ENCODE measurements at regions not wholly inside any gene's neighbourhood (a gene's known extent, or its start where the extent isn't known, plus 50 kb on each side); places are given as distances from the start of the nearest gene placed in this dataset.

DNA sequence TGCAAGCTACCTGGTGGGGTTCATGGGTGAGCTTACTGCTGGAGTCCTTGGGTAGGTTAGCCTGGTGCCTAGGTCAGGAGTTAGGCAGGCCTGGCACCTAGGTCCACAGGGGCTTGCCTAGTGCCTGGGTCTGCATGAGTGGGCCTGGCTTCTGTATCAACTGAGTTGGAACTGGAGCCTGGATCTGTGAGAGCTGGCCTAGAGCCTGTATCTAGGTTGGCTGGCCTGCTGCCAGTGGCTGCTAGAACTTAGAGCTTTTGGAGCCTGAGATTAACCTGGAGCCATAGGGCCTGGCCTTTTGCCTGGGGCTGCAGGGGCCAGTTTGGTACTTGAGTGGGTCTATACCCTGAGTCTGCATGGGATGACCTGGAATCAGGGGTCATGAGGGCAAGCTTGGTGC lies 679.4 kb downstream of the NUP35 start (continued):
- TF ChIP-seq, protein P1, sequence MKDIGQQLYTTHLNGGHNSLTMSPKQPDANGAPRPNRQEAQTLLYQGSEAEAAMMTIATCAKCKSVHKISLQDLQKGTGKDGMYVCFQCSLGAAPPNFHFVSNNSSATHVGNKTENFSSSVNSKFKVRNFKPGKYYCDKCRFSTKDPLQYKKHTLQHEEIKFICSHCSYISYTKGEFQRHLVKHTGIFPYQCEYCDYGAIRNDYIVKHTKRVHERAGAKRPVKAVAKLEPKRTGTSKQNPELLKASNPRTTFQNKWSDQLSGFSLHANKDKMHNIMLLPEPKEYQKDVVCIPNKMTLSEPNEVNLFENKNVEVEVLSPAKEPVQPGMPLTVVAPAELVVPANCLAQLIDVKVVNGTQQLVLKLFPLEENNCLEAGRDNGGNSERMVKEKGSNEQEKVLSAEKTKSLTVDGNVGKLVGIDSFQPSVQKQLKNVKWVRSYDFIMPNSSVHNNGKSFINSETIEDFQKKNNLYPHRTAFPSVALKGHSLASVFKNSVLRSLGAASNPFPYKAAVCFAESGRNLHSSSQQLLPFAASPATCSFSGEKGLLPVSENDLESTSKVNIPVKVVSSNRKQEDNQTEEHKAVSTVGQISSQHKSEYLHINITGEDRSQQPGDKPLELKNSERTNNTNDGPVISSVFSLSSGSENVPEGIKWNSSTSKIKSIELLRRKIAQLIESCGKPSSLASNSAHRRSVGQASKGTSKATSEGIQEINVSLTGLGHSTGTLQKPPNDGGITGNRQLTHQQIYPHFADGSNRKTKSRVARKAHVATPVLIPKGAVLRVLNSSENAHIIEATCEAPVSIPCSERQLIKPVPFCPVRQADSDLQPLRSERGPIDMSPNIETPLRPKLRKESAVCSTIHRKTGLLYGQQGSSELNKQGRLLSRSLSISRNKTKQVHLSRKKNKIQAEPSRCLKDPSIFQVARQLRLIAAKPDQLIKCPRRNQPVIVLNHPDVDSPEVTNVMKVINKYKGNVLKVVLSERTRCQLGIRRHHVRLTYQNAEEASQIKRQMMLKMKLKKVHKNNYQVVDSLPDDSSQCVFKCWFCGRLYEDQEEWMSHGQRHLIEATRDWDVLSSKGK (CRISPR knock-in tag; IDR thresholded peaks at IDR 0.05) = no peak
- TF ChIP-seq RBM17 (IDR thresholded peaks at IDR 0.05; ENCODE audit: borderline replicate concordance, low read depth, low read length) = no peak
- no peak for TF ChIP-seq MCM7 (IDR thresholded peaks at IDR 0.05)
- TF ChIP-seq RFX7 (CRISPR knock-in tag; IDR thresholded peaks at IDR 0.05) = no peak
- TF ChIP-seq ZNF184 (CRISPR knock-in tag; IDR thresholded peaks at IDR 0.05) = no peak
- no peak for TF ChIP-seq NR4A1 (CRISPR knock-in tag; IDR thresholded peaks at IDR 0.05)
- no peak for TF ChIP-seq NR4A1 (tag; IDR thresholded peaks at IDR 0.05)

- H3K27me3 ChIP-seq (ENCODE audit: control insufficient read depth in 2 of 2, insufficient read depth in 2 of 2, low read length in 2 of 2) = no peaks in the 10 kb centered on the region
- H3K4me3 ChIP-seq = no peak overlapping the region
- in situ Hi-C loops (cut with MboI) = no loop called here
- H3K4me1 ChIP-seq (replicated peaks in 1 of 2; ENCODE audit: control insufficient read depth in 2 of 2, insufficient read depth in 2 of 2, low read length in 2 of 2) = no peaks in the 10 kb centered on the region
- intact Hi-C loops (cut with micrococcal nuclease) = no loop called here
- no peaks in the 10 kb centered on the region for H3K9me1 ChIP-seq (ENCODE audit: control insufficient read depth, insufficient read depth, low read length)
- TF ChIP-seq SIX5 (IDR thresholded peaks at IDR 0.05; ENCODE audit: borderline replicate concordance in 1 of 2, insufficient read depth in 1 of 2, low read depth in 1 of 2, low read length in 2 of 2) (no peak), MITF (IDR thresholded peaks at IDR 0.05) (no peak), TBP (optimal IDR thresholded peaks at IDR 0.05; ENCODE audit: low read depth, low read length) (no peak), HMG20A (CRISPR knock-in tag; conservative IDR thresholded peaks at IDR 0.05) (no peak), THRAP3 (IDR thresholded peaks at IDR 0.05; ENCODE audit: borderline replicate concordance) (no peak), ZNF165 (CRISPR knock-in tag; IDR thresholded peaks at IDR 0.05; ENCODE audit: borderline replicate concordance) (no peak)
- TF ChIP-seq, protein P2, sequence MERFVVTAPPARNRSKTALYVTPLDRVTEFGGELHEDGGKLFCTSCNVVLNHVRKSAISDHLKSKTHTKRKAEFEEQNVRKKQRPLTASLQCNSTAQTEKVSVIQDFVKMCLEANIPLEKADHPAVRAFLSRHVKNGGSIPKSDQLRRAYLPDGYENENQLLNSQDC (CRISPR knock-in tag; IDR thresholded peaks at IDR 0.05) = no peak
- TF ChIP-seq, protein P3, sequence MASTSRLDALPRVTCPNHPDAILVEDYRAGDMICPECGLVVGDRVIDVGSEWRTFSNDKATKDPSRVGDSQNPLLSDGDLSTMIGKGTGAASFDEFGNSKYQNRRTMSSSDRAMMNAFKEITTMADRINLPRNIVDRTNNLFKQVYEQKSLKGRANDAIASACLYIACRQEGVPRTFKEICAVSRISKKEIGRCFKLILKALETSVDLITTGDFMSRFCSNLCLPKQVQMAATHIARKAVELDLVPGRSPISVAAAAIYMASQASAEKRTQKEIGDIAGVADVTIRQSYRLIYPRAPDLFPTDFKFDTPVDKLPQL (IDR thresholded peaks at IDR 0.05; ENCODE audit: extremely low read depth, insufficient read length) = no peak
- TF ChIP-seq, protein P4, sequence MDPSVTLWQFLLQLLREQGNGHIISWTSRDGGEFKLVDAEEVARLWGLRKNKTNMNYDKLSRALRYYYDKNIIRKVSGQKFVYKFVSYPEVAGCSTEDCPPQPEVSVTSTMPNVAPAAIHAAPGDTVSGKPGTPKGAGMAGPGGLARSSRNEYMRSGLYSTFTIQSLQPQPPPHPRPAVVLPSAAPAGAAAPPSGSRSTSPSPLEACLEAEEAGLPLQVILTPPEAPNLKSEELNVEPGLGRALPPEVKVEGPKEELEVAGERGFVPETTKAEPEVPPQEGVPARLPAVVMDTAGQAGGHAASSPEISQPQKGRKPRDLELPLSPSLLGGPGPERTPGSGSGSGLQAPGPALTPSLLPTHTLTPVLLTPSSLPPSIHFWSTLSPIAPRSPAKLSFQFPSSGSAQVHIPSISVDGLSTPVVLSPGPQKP (CRISPR knock-in tag; IDR thresholded peaks at IDR 0.05) = no peak
- CTCF ChIA-PET (ENCODE audit: low intra/inter-chr PET ratio) = no interaction called here
- H3K4me2 ChIP-seq (ENCODE audit: insufficient read depth, low read length) = no peak overlapping the region
- no peaks in the 10 kb centered on the region for H3K9me3 ChIP-seq (replicated peaks; ENCODE audit: control insufficient read depth, insufficient read depth, low read depth, low read length)
- no TSS peak for BruUV-seq (replicated peaks)
- H3K27ac ChIP-seq (ENCODE audit: extremely low read depth, low read depth, low read length) = no peak overlapping the region
- H2AFZ ChIP-seq (ENCODE audit: low read depth, low read length) = no peak overlapping the region
- H3K79me2 ChIP-seq (ENCODE audit: control insufficient read depth, insufficient read depth, low read length) = no peaks in the 10 kb centered on the region
- no peaks in the 10 kb centered on the region for H3K36me3 ChIP-seq (ENCODE audit: control insufficient read depth, insufficient read depth, low read length)
- H4K20me1 ChIP-seq (replicated peaks; ENCODE audit: control insufficient read depth, insufficient read depth, low read length) = no peaks in the 10 kb centered on the region
- POLR2A ChIA-PET = no interaction called here
- no peak for FAIRE-seq
- DNase-seq (ENCODE audit: extremely low read depth in 1 of 4, low spot score in 3 of 4) = no peak
- 0% methylated on average over 3 of the region's 3 CpGs for WGBS (ENCODE audit: insufficient coverage, low coverage, missing lambda C conversion rate)
- no peak for ATAC-seq
- no peak overlapping the region for H3K9ac ChIP-seq (ENCODE audit: insufficient read depth in 1 of 2, low read depth in 2 of 2, low read length in 2 of 2)
Measured at GRCh38 chr2:183807870-183808269, 683.6 kb downstream of the NUP35 start.
